Erythroblast (primary cell): ENCODE measurements at regions not wholly inside any gene's neighbourhood (a gene's known extent, or its start where the extent isn't known, plus 50 kb on each side); places are given as distances from the start of the nearest gene placed in this dataset.

Source experiments
- GATA1 ChIP-seq: IDR thresholded peaks from 2 replicates; pipeline ENCODE4 v1.6.1; 2011; ENCODE audit warnings: low read depth, mild to moderate bottlenecking, control low read depth, low read length, moderate library complexity
- POLR2A ChIP-seq: IDR thresholded peaks from 2 replicates; pipeline ENCODE4 v1.6.1; 2011; ENCODE audit warnings: mild to moderate bottlenecking, low read length

DNA sequence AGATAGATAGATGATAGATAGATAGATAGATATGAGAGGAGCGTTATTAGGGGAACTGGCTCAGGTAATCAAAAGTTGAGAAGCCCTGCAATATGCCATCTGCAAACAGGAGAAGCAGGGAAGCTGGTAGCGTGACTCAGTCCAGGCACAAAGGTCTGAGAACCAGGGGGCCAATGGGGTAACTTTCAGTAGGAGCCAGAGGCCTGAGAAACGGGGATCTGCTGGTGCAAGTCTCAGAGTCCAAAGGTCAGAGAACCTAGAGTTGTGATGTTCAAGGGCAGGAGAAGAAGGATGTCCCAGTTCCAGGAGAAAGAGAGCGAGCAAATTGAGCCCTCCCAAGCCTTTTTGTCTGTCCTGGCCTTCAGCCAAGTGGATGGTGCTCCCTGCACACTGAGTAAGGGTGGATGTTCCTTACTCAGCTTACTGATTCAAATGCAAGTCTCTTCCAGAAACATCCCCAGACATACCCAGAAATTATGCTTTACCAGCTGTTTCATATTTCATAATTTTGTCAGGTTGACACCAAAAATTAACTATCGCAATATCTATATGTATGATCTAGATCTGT lies 52.5 kb upstream of the SLC22A11 start:
- no peak for TF ChIP-seq POLR2A
- TF ChIP-seq GATA1: no peak
